Astrocyte of the cerebellum (primary cell): ENCODE measurements at regions not wholly inside any gene's neighbourhood (a gene's known extent, or its start where the extent isn't known, plus 50 kb on each side); places are given as distances from the start of the nearest gene placed in this dataset.

Source experiments
- DNase-seq: peaks from one replicate; pipeline ENCODE4 v3.0.0-alpha.2; 2011; ENCODE audit warnings: low read depth
- H3K4me3 ChIP-seq: 2 replicates; pipeline ENCODE4 v1.5.1; 2011; ENCODE audit warnings: mild to moderate bottlenecking, low read depth, low read length, moderate library complexity
- in situ Hi-C: cut with HindIII; loops from 2 replicates; pipeline ENCODE4 v1.10.0; 2017; ENCODE audit warnings: low sequenced_read_pairs
- TF ChIP-seq, protein P1 (sequence below): IDR thresholded peaks from 2 replicates; pipeline ENCODE4 v1.5.1; 2012; ENCODE audit warnings: low read length, low read depth, moderate library complexity, mild to moderate bottlenecking; ENCODE audit errors: missing control alignments

DNA sequence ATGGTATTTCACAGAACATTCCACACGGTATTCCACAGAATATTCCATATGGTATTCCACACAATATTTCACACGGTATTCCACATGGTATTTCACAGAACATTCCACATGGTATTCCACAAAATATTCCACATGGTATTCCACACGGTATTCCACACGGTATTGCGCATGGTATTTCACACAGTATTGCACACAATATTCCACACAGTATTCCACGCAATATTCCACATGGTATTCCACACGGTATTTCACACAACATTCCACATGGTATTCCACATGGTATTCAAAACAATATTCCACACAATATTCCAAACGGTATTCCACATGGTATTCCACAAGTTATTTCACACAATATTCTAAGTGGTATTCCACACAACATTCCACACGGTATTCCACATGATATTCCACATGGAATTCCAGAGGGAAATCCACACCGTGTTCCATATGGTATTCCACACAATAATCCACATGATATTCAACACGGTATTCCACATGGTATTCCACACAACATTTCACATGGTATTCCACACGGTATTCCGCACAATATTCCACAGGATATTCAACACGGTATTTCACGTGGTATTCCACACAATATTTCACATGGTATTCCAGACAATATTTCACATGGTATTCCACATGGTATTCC, 136.7 kb upstream of the CHST15 start:
- TF ChIP-seq, protein P1, sequence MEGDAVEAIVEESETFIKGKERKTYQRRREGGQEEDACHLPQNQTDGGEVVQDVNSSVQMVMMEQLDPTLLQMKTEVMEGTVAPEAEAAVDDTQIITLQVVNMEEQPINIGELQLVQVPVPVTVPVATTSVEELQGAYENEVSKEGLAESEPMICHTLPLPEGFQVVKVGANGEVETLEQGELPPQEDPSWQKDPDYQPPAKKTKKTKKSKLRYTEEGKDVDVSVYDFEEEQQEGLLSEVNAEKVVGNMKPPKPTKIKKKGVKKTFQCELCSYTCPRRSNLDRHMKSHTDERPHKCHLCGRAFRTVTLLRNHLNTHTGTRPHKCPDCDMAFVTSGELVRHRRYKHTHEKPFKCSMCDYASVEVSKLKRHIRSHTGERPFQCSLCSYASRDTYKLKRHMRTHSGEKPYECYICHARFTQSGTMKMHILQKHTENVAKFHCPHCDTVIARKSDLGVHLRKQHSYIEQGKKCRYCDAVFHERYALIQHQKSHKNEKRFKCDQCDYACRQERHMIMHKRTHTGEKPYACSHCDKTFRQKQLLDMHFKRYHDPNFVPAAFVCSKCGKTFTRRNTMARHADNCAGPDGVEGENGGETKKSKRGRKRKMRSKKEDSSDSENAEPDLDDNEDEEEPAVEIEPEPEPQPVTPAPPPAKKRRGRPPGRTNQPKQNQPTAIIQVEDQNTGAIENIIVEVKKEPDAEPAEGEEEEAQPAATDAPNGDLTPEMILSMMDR: no peak
- in situ Hi-C loops: no loop called here
- no peak for DNase-seq
- no peak overlapping the region for H3K4me3 ChIP-seq

DNA sequence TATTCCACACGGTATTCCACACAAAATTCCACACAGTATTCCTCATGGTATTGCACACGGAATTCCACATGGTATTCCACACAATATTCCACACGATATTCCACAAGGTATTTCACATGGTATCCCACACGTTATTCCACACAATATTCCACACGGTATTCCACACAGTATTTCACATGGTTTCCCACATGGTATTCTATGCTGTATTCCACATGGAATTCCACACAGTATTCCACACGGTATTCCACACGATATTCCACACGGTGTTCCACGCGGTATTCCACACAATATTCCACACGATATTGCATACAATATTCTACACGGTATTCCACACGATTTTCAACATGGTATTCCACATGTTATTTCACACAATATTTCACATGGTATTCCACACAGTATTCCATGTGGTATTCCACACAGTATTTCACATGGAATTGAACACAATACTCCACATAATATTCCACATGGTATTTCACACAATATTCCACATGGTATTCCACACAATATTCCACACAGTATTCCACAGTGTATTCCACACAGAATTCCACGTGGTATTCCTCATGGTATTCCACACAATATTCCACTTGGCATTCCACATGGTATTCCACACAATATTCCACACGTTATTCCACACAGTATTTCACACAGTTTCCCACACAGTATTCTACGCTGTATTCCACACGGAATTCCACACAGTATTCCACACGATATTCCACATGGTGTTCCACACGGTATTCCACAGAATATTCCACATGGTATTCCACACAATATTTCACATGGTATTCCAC, 136.0 kb upstream of the CHST15 start:
- DNase-seq: no peak
- in situ Hi-C loops: no loop called here
- H3K4me3 ChIP-seq: no peak overlapping the region
- TF ChIP-seq, protein P1: no peak

DNA sequence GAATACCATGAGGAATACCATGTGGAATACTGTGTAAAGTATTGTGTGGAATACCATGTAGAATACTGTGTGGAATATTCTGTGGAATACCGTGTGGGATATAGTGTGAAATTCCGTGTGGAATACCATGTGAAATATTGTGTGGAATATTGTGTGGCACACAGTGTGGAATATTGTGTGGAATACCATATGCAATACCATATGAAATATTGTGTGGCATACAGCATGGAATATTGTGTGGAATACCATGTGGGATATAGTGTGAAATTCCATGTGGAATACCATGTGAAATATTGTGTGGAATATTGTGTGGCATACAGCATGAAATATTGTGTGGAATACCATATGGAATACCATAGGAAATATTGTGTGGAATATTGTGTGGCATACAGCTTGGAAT, 135.1 kb upstream of the CHST15 start:
- no peak overlapping the region for H3K4me3 ChIP-seq
- DNase-seq: no peak
- TF ChIP-seq, protein P1: no peak
- in situ Hi-C loops: no loop called here

DNA sequence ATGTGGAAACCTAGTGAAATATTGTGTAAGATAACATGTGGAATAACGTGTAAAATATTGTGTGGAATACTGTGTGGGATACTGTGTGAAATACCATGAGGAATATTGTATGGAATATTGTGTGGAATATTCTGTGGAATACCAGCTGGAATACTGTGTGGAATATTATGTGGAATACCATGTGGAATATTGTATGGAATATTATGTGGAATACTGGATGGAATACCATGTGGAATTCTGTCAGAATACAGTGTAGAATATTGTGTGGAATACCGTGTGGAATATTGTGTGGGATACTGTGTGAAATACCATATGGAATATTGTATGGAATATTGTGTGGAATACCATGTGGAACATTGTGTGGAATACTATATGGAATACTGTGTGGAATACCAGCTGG, 134.6 kb upstream of the CHST15 start:
- DNase-seq: no peak
- TF ChIP-seq, protein P1: no peak
- H3K4me3 ChIP-seq: no peak overlapping the region
- in situ Hi-C loops: no loop called here

DNA sequence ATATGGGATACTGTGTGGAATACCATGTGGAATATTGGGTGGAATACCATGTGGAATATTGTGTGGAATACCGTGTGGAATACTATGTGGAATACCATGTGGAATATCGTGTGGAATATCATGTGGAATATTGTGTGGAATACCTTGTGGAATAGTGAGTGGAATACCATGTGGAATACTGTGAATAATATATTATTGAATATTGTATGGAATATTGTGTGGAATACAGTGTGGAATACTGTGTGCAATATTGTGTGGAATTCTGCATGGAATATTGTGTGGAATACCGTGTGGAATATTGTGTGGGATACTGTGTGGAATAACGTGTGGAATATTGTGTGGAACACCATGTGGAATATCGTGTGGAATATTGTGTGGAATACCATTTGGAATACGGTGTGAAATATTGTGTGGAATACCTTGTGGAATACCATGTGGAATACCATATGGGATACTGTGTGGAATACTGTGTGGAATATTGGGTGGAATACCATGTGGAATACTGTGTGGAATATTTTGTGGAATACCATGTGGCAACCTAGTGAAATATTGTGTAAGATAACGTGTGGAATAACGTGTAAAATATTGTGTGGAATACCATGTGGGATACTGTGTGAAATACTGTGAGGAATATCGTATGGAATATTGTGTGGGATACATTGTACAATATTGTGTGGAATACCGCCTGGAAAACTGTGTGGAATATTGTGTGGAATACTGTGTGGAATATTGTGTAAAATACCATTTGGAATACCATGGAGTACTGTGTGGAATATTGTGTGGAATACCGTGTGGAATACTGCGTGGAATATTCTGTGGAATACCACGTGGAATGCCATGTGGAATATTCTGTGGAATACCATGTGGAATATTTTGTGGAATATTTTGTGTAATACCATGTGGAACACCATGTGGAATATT, 133.9 kb upstream of the CHST15 start:
- in situ Hi-C loops: no loop called here
- DNase-seq: no peak
- H3K4me3 ChIP-seq: no peak overlapping the region
- TF ChIP-seq, protein P1: no peak

DNA sequence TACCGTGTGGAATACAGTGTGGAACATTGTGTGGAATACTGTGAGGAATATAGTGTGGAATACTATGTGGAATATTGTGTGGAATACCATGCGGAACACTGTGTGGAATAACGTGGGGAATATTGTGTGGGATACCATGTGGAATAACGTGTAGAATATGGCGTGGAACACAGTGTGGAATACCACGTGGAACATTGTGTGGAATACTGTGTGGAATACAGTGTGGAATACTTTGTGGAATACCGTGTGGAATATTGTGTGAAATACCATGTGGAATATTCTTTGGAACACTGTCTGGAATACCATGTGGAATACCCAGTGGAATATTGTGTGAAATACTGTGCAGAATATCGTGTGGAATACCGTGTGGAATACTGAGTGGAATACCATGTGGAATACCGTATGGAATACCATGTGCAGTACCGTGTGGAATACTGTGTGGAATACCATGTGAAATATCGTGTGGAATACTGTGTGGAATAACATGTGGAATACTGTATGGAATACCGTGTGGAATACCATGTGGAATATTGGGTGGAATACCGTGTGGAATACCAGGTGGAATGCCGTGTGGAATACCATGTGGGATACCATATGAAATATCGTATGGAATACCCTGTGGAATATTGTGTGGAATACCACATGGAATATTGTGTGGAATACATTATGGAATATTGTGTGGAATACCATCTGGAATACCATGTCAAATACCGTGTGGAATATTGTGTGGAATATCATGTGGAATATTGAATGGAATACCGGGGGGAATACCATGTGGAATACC, 133.1 kb upstream of the CHST15 start:
- no peak overlapping the region for H3K4me3 ChIP-seq
- TF ChIP-seq, protein P1: no peak
- in situ Hi-C loops: no loop called here
- no peak for DNase-seq
